GM10266 (cell line): ENCODE measurements at regions not wholly inside any gene's neighbourhood (a gene's known extent, or its start where the extent isn't known, plus 50 kb on each side); places are given as distances from the start of the nearest gene placed in this dataset.

Experiments
- DNase-seq: peaks from one replicate; pipeline ENCODE4 v3.0.0; 2012; ENCODE audit errors: extremely low spot score
- CTCF ChIP-seq: IDR thresholded peaks from 2 replicates; pipeline ENCODE4 v1.5.1; 2012; ENCODE audit warnings: mild to moderate bottlenecking, low read depth; ENCODE audit not compliant: control insufficient read depth, insufficient read depth; ENCODE audit errors: missing control alignments

- DNase-seq: no peak
- TF ChIP-seq CTCF: no peak
Measured at GRCh38 chr7:138169441-138169851, 93.2 kb downstream of the AKR1D1 start.

GRCh38 chr7:138170298-138170697 lies 94.0 kb downstream of the AKR1D1 start:
- no peak for DNase-seq
- TF ChIP-seq CTCF: no peak

GRCh38 chr7:138170959-138171703 lies 94.9 kb downstream of the AKR1D1 start:
- DNase-seq: peak; percentile 18
- TF ChIP-seq CTCF: no peak

- no peak for TF ChIP-seq CTCF
- DNase-seq: no peak
Measured at GRCh38 chr7:138173548-138173947, 97.3 kb downstream of the AKR1D1 start.

- DNase-seq: no peak
- TF ChIP-seq CTCF: no peak
Measured at GRCh38 chr7:138176060-138176459, 99.8 kb downstream of the AKR1D1 start.

- TF ChIP-seq CTCF: no peak
- DNase-seq: no peak
Measured at GRCh38 chr7:138184191-138184590, 107.9 kb downstream of the AKR1D1 start.

GRCh38 chr7:138185132-138185908 lies 109.1 kb downstream of the AKR1D1 start:
- DNase-seq: no peak
- TF ChIP-seq CTCF: no peak
